Fibroblast of pulmonary artery (primary cell): ENCODE measurements at regions not wholly inside any gene's neighbourhood (a gene's known extent, or its start where the extent isn't known, plus 50 kb on each side); places are given as distances from the start of the nearest gene placed in this dataset.

Experiments
- DNase-seq: peaks from one replicate; pipeline ENCODE4 v3.0.0-alpha.2; 2010; ENCODE audit warnings: low read depth
- H3K4me3 ChIP-seq: replicated peaks from 2 replicates; pipeline ENCODE4 v1.5.1; 2011; ENCODE audit warnings: low read depth, mild to moderate bottlenecking, control low read depth, low read length, moderate library complexity
- TF ChIP-seq, protein P1 (sequence below): IDR thresholded peaks from 2 replicates; pipeline ENCODE4 v1.5.1; 2011; ENCODE audit warnings: mild to moderate bottlenecking, control low read depth, low read length, inconsistent platforms; ENCODE audit errors: missing control alignments

GRCh38 chr21:35585155-35585554 is 475.2 kb downstream of the SETD4 start:
- no peak for DNase-seq
- H3K4me3 ChIP-seq = no peak overlapping the region
- TF ChIP-seq, protein P1, sequence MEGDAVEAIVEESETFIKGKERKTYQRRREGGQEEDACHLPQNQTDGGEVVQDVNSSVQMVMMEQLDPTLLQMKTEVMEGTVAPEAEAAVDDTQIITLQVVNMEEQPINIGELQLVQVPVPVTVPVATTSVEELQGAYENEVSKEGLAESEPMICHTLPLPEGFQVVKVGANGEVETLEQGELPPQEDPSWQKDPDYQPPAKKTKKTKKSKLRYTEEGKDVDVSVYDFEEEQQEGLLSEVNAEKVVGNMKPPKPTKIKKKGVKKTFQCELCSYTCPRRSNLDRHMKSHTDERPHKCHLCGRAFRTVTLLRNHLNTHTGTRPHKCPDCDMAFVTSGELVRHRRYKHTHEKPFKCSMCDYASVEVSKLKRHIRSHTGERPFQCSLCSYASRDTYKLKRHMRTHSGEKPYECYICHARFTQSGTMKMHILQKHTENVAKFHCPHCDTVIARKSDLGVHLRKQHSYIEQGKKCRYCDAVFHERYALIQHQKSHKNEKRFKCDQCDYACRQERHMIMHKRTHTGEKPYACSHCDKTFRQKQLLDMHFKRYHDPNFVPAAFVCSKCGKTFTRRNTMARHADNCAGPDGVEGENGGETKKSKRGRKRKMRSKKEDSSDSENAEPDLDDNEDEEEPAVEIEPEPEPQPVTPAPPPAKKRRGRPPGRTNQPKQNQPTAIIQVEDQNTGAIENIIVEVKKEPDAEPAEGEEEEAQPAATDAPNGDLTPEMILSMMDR = no peak

DNA sequence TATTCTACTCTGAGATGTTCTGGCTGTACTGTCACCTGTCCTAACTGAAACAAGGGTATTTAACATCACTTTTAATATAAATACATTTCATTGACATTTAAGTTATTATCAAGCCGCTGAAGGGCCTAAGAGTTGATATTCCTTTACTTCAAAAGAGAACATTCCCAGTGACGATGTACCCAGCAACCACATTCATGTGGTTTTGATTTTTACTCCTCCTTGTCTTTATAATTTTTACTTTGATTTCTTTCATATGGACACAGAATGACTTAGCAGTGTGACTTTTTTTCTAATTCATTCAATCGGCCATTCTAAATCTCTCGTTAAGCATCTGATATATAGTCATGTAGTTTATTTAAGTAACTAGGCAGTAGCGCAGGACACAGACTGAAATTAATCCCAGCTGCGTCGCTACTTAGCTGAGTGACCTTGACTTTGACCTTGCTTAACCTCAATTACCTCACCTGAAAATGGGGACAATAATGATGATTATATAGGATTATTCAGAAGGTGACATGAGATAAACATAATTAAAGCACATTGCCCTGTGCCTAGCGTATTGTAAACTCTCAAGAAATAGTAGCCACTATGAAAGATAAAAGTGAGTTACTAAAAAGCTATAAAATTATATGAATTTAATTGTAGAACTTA is 476.6 kb downstream of the SETD4 start:
- DNase-seq = no peak
- H3K4me3 ChIP-seq = no peak overlapping the region
- TF ChIP-seq, protein P1 = no peak

- TF ChIP-seq, protein P1 = no peak
- no peak for DNase-seq
- no peak overlapping the region for H3K4me3 ChIP-seq
Measured at GRCh38 chr21:35582731-35583130, 477.6 kb downstream of the SETD4 start.

DNA sequence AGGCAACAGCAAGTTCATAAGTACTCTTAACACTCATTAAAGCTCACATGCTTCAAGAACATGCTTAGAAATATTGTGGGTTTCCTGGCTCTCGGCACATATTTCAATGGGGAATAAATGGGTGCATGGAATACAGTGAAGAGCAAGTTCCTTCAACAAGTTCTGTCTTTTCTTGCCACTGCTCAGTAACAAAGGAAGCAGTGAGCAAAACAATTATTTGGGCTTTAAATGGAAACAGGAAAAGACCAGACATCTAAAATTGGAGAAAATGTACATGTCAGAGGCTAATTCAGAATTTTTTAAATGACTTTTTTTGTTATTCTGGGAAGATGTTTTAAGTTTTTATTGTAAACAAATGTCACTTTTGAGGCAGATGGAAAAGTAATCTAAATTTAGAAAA is 478.7 kb downstream of the SETD4 start:
- TF ChIP-seq, protein P1 = no peak
- H3K4me3 ChIP-seq = no peak overlapping the region
- DNase-seq = no peak

DNA sequence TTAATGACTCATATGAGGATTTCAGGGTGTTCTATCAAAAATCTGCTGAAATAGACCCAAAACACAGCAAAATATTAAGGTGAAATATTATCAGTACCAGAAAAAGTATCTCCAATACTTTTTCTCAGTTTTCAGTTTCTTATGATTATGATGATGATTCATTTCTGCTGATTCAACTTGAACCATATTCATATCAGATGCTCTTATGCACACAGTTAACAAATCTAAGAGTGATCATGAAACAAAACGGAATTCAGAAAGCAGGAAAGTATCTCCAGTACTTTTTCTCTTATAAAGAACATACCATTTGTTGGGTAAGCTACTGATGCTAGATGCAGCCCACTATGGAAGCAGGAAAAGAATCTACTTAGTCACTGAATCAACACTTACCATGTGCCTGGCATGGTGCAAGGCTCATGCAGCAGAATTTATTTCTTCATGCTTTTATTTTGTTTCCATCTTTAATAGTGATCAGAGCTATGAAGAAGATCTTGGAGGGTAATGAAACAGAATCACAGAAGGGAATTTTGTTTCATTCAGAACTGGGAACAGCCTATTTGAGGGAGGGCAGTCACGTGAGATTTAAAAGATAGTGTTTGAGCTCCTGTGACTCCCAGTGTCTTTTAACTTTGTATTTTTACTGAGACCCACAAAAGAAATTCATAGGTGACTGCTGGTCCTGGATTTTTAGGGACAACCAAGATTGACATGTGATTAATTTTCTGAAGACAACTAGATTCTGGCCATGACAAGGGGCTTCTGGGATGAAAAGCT is 480.6 kb downstream of the SETD4 start:
- H3K4me3 ChIP-seq = no peak overlapping the region
- DNase-seq = no peak
- TF ChIP-seq, protein P1 = no peak

GRCh38 chr21:35578831-35579471 is 481.4 kb downstream of the SETD4 start:
- DNase-seq = peak; percentile 25
- TF ChIP-seq, protein P1 = no peak
- H3K4me3 ChIP-seq = no peak overlapping the region
